ENCODE measurements at regions not wholly inside any gene's neighbourhood (a gene's known extent, or its start where the extent isn't known, plus 50 kb on each side); places are given as distances from the start of the nearest gene placed in this dataset.

DNA sequence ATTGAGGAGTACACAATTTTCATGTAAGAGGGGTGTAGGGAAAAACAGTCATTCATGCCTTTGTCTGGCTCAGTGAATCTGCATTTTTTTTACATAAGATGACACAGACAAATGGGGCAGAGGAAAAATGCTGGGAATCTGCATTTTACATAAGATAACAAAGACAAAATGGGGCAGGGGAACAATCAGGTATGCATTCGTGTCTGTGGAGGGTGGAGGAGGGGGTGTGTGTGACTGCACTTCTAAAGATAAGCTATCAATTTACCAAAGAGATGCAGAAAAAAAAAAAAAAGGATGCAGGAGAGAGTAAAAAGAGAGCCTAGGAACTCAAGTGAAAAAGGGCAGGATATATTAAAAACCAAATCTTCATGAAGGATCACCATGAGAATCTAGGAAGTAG lies 637.4 kb downstream of the ZNF674 start:
- ChIA-PET CTCF (ENCODE audit: low intra/inter-chr PET ratio) (no interaction called here), POLR2A (no interaction called here)
- peak in 3 of 4 experiments; percentile 5 to 9 (median 7) for DNase-seq (ENCODE audit: extremely low read depth in 1 of 4, low spot score in 3 of 4)
- H4K20me1 ChIP-seq (replicated peaks; ENCODE audit: control insufficient read depth, insufficient read depth, low read length) = no peaks in the 10 kb centered on the region
- no peaks in the 10 kb centered on the region for H3K9me1 ChIP-seq (ENCODE audit: control insufficient read depth, insufficient read depth, low read length)
- in situ Hi-C loops (cut with MboI) (no loop called here), intact Hi-C loops (cut with micrococcal nuclease) (no loop called here)
- H3K4me1 ChIP-seq (replicated peaks in 1 of 2; ENCODE audit: control insufficient read depth in 2 of 2, insufficient read depth in 2 of 2, low read length in 2 of 2) = no peaks in the 10 kb centered on the region
- H3K36me3 ChIP-seq (ENCODE audit: control insufficient read depth, insufficient read depth, low read length) = no peaks in the 10 kb centered on the region
- no peaks in the 10 kb centered on the region for H3K79me2 ChIP-seq (ENCODE audit: control insufficient read depth, insufficient read depth, low read length)
- ATAC-seq = no peak
- H3K9me3 ChIP-seq (replicated peaks; ENCODE audit: control insufficient read depth, insufficient read depth, low read depth, low read length) = no peaks in the 10 kb centered on the region
- H3K27me3 ChIP-seq (ENCODE audit: control insufficient read depth in 2 of 2, insufficient read depth in 2 of 2, low read length in 2 of 2) = no peaks in the 10 kb centered on the region
- no peak for FAIRE-seq
- no peak overlapping the region for H2AFZ ChIP-seq (ENCODE audit: low read depth, low read length)
- WGBS (ENCODE audit: insufficient coverage, low coverage, missing lambda C conversion rate) = 0% methylated on average over 1 of the region's 1 CpG
- H3K4me2 ChIP-seq (ENCODE audit: insufficient read depth, low read length) = no peak overlapping the region
- BruUV-seq (replicated peaks) = no TSS peak
- H3K27ac ChIP-seq (ENCODE audit: extremely low read depth, low read depth, low read length) = no peak overlapping the region
- H3K9ac ChIP-seq (ENCODE audit: insufficient read depth in 1 of 2, low read depth in 2 of 2, low read length in 2 of 2) = no peak overlapping the region
- TF ChIP-seq TFAM (CRISPR knock-in tag; conservative IDR thresholded peaks at IDR 0.05) (no peak), CBFA2T3 (IDR thresholded peaks at IDR 0.05) (peak; percentile 49), TAL1 (IDR thresholded peaks at IDR 0.05) (peak; percentile 28; the same call in 1 of the 2 replicates)
- H3K4me3 ChIP-seq = no peak overlapping the region

DNA sequence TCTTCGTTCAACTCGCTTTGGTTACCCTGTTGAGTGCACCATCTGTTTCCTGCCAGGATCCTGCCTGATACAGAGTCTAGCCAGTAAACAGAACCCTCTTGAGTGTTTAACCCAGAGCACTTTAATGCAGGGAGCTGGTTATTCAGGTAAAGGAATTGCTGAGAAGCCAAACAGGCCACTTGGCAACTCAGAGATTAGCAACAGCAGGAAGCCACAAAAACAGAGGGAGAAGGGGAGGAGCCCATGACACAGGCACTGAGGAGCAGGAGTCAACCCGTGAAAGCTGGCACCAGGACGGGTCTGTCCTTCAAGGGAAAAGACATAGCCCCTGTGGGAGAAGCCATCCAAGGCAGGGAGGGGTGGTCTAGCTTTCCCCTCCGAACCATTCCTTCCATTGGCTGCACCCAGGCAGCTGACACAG lies 641.4 kb downstream of the ZNF674 start:
- POLR2A ChIA-PET = no interaction called here
- intact Hi-C loops (cut with micrococcal nuclease) = no loop called here
- 3% methylated on average over 5 of the region's 5 CpGs for WGBS (ENCODE audit: insufficient coverage, low coverage, missing lambda C conversion rate)

More for the DNA sequence above, 641.4 kb downstream of the ZNF674 start:
- Histone ChIP-seq H3K9me3 (replicated peaks; ENCODE audit: control insufficient read depth, insufficient read depth, low read depth, low read length) (no peaks in the 10 kb centered on the region), H3K4me2 (ENCODE audit: insufficient read depth, low read length) (no peak overlapping the region), H3K27ac (ENCODE audit: extremely low read depth, low read depth, low read length) (no peak overlapping the region), H3K9me1 (ENCODE audit: control insufficient read depth, insufficient read depth, low read length) (no peaks in the 10 kb centered on the region), H3K36me3 (ENCODE audit: control insufficient read depth, insufficient read depth, low read length) (no peaks in the 10 kb centered on the region), H4K20me1 (replicated peaks; ENCODE audit: control insufficient read depth, insufficient read depth, low read length) (no peaks in the 10 kb centered on the region), H3K9ac (ENCODE audit: insufficient read depth in 1 of 2, low read depth in 2 of 2, low read length in 2 of 2) (no peak overlapping the region), H2AFZ (ENCODE audit: low read depth, low read length) (no peak overlapping the region), H3K4me1 (replicated peaks in 1 of 2; ENCODE audit: control insufficient read depth in 2 of 2, insufficient read depth in 2 of 2, low read length in 2 of 2) (no peaks in the 10 kb centered on the region), H3K79me2 (ENCODE audit: control insufficient read depth, insufficient read depth, low read length) (no peaks in the 10 kb centered on the region), H3K27me3 (ENCODE audit: control insufficient read depth in 2 of 2, insufficient read depth in 2 of 2, low read length in 2 of 2) (no peaks in the 10 kb centered on the region), H3K4me3 (no peak overlapping the region)
- FAIRE-seq (no peak), ATAC-seq (no peak), DNase-seq (ENCODE audit: extremely low read depth in 1 of 4, low spot score in 3 of 4) (no peak)
- no TSS peak for BruUV-seq (replicated peaks)
- in situ Hi-C loops (cut with MboI) = no loop called here
- no peak for TF ChIP-seq ZNF165 (CRISPR knock-in tag; IDR thresholded peaks at IDR 0.05; ENCODE audit: borderline replicate concordance)
- no peak for TF ChIP-seq SRSF1 (IDR thresholded peaks at IDR 0.05; ENCODE audit: low read depth, low read length)
- TF ChIP-seq, protein P1, sequence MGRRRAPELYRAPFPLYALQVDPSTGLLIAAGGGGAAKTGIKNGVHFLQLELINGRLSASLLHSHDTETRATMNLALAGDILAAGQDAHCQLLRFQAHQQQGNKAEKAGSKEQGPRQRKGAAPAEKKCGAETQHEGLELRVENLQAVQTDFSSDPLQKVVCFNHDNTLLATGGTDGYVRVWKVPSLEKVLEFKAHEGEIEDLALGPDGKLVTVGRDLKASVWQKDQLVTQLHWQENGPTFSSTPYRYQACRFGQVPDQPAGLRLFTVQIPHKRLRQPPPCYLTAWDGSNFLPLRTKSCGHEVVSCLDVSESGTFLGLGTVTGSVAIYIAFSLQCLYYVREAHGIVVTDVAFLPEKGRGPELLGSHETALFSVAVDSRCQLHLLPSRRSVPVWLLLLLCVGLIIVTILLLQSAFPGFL (CRISPR knock-in tag; IDR thresholded peaks at IDR 0.05) = no peak
- no peak for TF ChIP-seq ZBTB17 (CRISPR knock-in tag; IDR thresholded peaks at IDR 0.05)
- CTCF ChIA-PET (ENCODE audit: low intra/inter-chr PET ratio) = no interaction called here
